Suprapubic skin (tissue), 4 donors: ENCODE measurements at regions not wholly inside any gene's neighbourhood (a gene's known extent, or its start where the extent isn't known, plus 50 kb on each side); places are given as distances from the start of the nearest gene placed in this dataset.
"Not testable (repeated sequence)": the region's sequence is repeated elsewhere in the genome, so short reads cannot be mapped to it uniquely, and the experiment has no call there.

Experiments
- DNase-seq, 2 donors: peaks; one replicate each; pipeline ENCODE4 v3.0.0-alpha.2; 2019; ENCODE audit warnings: low spot score in 2 of 2
- H3K27ac ChIP-seq: fragments of 200-600 bp; sonication (generic); one replicate; pipeline ENCODE4 v1.5.1; 2019
- H3K27me3 ChIP-seq: fragments of 200-600 bp; sonication (generic); one replicate; pipeline ENCODE4 v1.5.1; 2019
- H3K36me3 ChIP-seq: fragments of 200-600 bp; sonication (generic); one replicate; pipeline ENCODE4 v1.5.1; 2019
- H3K4me1 ChIP-seq: fragments of 200-600 bp; sonication (generic); one replicate; pipeline ENCODE4 v1.5.1; 2019
- H3K4me3 ChIP-seq: fragments of 200-600 bp; sonication (generic); one replicate; pipeline ENCODE4 v1.5.1; 2019; ENCODE audit warnings: mild to moderate bottlenecking
- H3K9me3 ChIP-seq: fragments of 200-600 bp; sonication (generic); one replicate; pipeline ENCODE4 v1.5.1; 2019
- EP300 ChIP-seq: sonication (generic); formaldehyde crosslinking; IDR thresholded peaks from one replicate; pipeline ENCODE4 v1.6.1; 2017; ENCODE audit warnings: antibody characterized with exemption
- POLR2A ChIP-seq, 2 donors: fragments of 450-650 bp; IDR thresholded peaks; one replicate each; pipeline ENCODE4 v1.6.1; 2017; ENCODE audit warnings: antibody characterized with exemption in 2 of 2, mild to moderate bottlenecking in 2 of 2, moderate library complexity in 2 of 2
- POLR2AphosphoS5 ChIP-seq, 3 donors: sonication (generic); formaldehyde crosslinking; IDR thresholded peaks; one replicate each; pipeline ENCODE4 v1.6.1; 2017; ENCODE audit warnings: antibody characterized with exemption in 3 of 3
- WGBS: methylation state at CpG from one replicate; pipeline ENCODE4 v1.1.5; 2018; 5-methylcytosine and 5-hydroxymethylcytosine counted together
- TF ChIP-seq, protein P1 (sequence below), 2 donors: fragments of 200-600 bp in 1 of 2; fragments of 450-650 bp in 1 of 2; sonication (generic) in 1 of 2; IDR thresholded peaks; one replicate each; pipeline ENCODE4 v1.5.1; 2016 to 2019; ENCODE audit warnings: antibody characterized with exemption in 2 of 2, mild to moderate bottlenecking in 1 of 2, moderate library complexity in 1 of 2

DNA sequence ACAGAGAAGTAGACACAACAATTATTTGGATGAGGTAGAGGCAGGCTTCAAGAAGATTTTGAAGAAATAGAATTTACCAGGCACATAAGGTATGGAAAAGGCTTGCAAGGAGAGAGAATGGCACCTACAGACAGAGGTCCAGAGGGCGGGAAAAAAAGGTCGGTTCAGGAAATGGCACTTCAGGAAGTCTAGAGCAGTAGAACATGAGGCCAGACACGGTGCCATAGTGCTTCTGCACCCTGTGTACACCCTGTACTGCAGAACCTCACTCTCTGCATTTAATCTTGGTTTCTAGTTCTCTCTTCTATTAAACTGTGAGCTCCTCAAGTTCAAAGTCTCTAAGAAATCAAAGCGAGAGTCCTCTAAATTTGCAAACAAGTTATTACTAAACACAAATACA lies 113.4 kb upstream of the C2CD4B start:
- WGBS, result 75% methylated on average over 4 of the region's 4 CpGs
- H3K9me3 ChIP-seq, result no peaks in the 10 kb centered on the region
- DNase-seq, result no peak
- H3K4me3 ChIP-seq, result no peak overlapping the region
- no peaks in the 10 kb centered on the region for H3K4me1 ChIP-seq
- TF ChIP-seq EP300 (no peak), POLR2A (IDR thresholded peaks at IDR 0.05) (no peak)
- TF ChIP-seq, protein P1, sequence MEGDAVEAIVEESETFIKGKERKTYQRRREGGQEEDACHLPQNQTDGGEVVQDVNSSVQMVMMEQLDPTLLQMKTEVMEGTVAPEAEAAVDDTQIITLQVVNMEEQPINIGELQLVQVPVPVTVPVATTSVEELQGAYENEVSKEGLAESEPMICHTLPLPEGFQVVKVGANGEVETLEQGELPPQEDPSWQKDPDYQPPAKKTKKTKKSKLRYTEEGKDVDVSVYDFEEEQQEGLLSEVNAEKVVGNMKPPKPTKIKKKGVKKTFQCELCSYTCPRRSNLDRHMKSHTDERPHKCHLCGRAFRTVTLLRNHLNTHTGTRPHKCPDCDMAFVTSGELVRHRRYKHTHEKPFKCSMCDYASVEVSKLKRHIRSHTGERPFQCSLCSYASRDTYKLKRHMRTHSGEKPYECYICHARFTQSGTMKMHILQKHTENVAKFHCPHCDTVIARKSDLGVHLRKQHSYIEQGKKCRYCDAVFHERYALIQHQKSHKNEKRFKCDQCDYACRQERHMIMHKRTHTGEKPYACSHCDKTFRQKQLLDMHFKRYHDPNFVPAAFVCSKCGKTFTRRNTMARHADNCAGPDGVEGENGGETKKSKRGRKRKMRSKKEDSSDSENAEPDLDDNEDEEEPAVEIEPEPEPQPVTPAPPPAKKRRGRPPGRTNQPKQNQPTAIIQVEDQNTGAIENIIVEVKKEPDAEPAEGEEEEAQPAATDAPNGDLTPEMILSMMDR (IDR thresholded peaks at IDR 0.05), result no peak
- peaks cover 12% of the 10 kb centered on the region for H3K27me3 ChIP-seq
- no peak overlapping the region for H3K27ac ChIP-seq
- H3K36me3 ChIP-seq, result no peaks in the 10 kb centered on the region

DNA sequence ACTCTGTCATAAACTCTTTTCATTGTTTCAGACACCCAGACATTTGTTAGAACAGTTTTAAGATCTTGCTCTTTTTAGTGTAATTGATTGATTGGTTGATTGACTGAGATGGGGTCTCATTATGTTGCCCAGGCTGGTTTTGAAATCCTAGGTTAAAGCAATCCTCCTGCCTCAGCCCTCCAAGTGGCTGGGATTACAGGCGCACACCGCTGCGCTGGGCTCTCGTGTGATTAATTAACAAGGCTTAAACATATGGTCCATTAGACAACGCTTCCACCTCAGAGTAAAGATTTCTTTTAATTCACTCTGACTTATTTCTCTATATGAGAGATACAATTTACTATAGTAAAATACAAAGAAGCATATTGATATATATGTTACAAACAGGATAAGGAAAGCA lies 114.0 kb upstream of the C2CD4B start:
- Histone ChIP-seq H3K27me3 (peaks cover 12% of the 10 kb centered on the region), H3K27ac (no peak overlapping the region), H3K36me3 (no peaks in the 10 kb centered on the region), H3K4me1 (no peaks in the 10 kb centered on the region), H3K9me3 (no peaks in the 10 kb centered on the region), H3K4me3 (no peak overlapping the region)
- no peak for DNase-seq
- WGBS, result 83% methylated on average over 5 of the region's 5 CpGs
- TF ChIP-seq POLR2AphosphoS5 (IDR thresholded peaks at IDR 0.05), result no peak
- TF ChIP-seq, protein P1 (IDR thresholded peaks at IDR 0.05), result no peak
- TF ChIP-seq POLR2A (IDR thresholded peaks at IDR 0.05), result no peak
- TF ChIP-seq EP300, result no peak

GRCh38 chr15:62280625-62281024 lies 115.5 kb upstream of the C2CD4B start:
- peaks cover 12% of the 10 kb centered on the region for H3K27me3 ChIP-seq
- H3K4me1 ChIP-seq, result no peaks in the 10 kb centered on the region
- WGBS, result 83% methylated on average over 5 of the region's 5 CpGs
- no peaks in the 10 kb centered on the region for H3K9me3 ChIP-seq
- H3K4me3 ChIP-seq, result no peak overlapping the region
- TF ChIP-seq POLR2A (IDR thresholded peaks at IDR 0.05), result no peak
- no peak for TF ChIP-seq POLR2AphosphoS5 (IDR thresholded peaks at IDR 0.05)
- no peak for TF ChIP-seq EP300
- TF ChIP-seq, protein P1 (IDR thresholded peaks at IDR 0.05), result no peak
- DNase-seq, result no peak
- H3K27ac ChIP-seq, result no peak overlapping the region
- H3K36me3 ChIP-seq, result no peaks in the 10 kb centered on the region

DNA sequence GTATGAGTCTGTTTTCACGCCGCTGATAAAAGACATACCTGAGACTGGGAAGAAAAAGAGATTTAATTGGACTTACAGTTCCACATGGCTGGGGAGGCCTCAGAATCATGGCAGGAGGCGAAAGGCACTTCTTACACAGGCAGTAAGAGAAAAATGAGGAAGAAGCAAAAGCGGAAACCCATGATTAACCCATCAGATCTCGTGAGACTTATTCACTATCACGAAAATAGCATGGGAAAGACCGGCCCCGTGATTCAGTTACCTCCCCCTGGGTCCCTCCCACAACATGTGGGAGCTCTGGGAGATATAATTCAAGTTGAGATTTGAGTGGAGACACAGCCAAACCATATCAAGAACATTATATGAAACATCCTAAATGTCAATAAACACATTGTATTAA lies 116.7 kb upstream of the C2CD4B start:
- not testable (repeated sequence) for H3K27ac ChIP-seq, H3K36me3 ChIP-seq, H3K9me3 ChIP-seq, DNase-seq, H3K4me1 ChIP-seq, H3K4me3 ChIP-seq
- peaks cover 18% of the 10 kb centered on the region for H3K27me3 ChIP-seq
- WGBS, result 80% methylated on average over 8 of the region's 8 CpGs

DNA sequence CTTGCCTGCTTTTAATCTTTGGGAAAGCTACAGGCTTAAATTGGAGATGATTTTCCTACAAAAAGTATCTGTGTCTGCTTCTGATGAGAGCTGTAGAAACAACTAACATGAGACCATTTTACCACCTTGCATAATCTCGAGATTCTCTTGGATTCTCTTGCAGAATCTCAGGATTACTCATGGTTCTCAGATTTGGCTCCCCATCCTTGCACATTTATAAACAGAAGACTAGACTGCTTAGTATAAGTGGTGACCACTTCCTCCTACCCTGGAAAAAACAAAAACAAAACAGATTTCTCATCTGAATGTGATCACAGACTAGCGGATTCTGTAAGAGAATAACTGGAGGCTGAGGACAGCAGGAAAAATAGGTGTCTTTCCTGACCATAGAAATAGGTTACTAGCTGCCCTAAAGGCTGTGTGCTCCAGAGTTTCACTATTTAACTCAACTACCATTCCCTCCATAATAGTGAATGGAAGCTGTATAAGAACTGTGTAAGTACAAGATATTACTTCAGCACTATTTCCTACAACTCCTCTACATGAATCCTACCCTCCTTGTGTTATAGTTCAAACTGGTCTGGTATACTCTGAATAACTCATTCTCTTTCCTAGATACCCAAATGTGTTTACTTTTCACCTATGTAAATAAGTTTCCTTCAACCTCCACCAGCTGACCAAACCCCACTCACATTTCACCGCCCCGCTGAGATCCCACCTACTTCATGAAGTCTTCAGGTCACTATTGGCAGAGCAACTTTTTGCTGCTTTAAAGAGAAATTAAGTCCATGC lies 122.2 kb upstream of the C2CD4B start:
- TF ChIP-seq EP300 (no peak), POLR2A (IDR thresholded peaks at IDR 0.05) (no peak), POLR2AphosphoS5 (IDR thresholded peaks at IDR 0.05) (no peak)
- no peak for DNase-seq
- Histone ChIP-seq H3K9me3 (no peaks in the 10 kb centered on the region), H3K4me3 (no peak overlapping the region), H3K4me1 (no peaks in the 10 kb centered on the region), H3K27me3 (peaks cover 10% of the 10 kb centered on the region), H3K36me3 (no peaks in the 10 kb centered on the region), H3K27ac (no peak overlapping the region)
- WGBS, result 77% methylated on average over 4 of the region's 4 CpGs

DNA sequence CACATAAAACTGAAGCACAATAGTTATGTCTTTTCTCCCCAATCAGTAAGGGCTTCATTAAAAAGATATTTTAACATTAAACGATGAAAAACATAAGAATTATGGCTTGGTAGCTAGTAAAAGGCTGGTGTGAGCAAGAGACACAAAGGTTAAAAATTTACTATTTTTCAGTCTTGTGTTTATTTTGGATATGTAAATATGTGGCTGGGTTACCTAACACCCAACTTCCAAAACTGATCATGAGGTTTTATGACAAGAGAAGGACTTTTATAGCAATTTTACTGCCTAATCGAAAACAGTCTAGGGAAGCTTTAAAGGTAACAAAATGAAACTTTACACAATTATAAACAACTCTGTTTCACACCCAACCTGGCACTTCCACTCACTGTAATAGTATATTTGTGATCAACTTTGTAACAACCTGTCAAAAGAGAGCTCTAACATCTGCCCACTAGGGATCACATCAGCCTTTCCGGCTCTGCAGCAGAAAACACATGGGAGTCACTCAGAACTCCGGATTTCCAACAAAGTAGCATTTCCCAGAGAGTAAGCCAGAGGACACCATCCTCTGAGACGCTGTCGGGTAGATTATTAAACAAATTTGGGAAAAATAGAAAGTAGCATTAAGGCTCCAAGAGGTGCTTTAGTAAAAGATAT lies 123.4 kb upstream of the C2CD4B start:
- 74% methylated on average over 6 of the region's 6 CpGs for WGBS
- no peak for DNase-seq
- H3K4me3 ChIP-seq, result no peak overlapping the region
- TF ChIP-seq POLR2AphosphoS5 (IDR thresholded peaks at IDR 0.05) (no peak), POLR2A (IDR thresholded peaks at IDR 0.05) (no peak), EP300 (no peak)
- TF ChIP-seq, protein P1 (IDR thresholded peaks at IDR 0.05), result no peak
- H3K4me1 ChIP-seq, result no peaks in the 10 kb centered on the region
- no peaks in the 10 kb centered on the region for H3K9me3 ChIP-seq
- H3K36me3 ChIP-seq, result no peaks in the 10 kb centered on the region
- peaks cover 10% of the 10 kb centered on the region for H3K27me3 ChIP-seq
- H3K27ac ChIP-seq, result no peak overlapping the region
